ENCODE measurements at regions not wholly inside any gene's neighbourhood (a gene's known extent, or its start where the extent isn't known, plus 50 kb on each side); places are given as distances from the start of the nearest gene placed in this dataset.
"Not testable (repeated sequence)": the region's sequence is repeated elsewhere in the genome, so short reads cannot be mapped to it uniquely, and the experiment has no call there.

GRCh38 chr3:118803096-118803476, 231.6 kb downstream of the IGSF11 start:
- Histone ChIP-seq H3K36me3 (ENCODE audit: insufficient read depth) (no peaks in the 10 kb centered on the region), H4K20me1 (ENCODE audit: insufficient read depth) (no peaks in the 10 kb centered on the region)
- no peak for TF ChIP-seq CTCF (conservative IDR thresholded peaks at IDR 0.05; ENCODE audit: low read depth, low read length)

GRCh38 chr3:118805007-118805406, 229.6 kb downstream of the IGSF11 start:
- TF ChIP-seq CTCF (conservative IDR thresholded peaks at IDR 0.05; ENCODE audit: low read depth, low read length): no peak
- Histone ChIP-seq H3K9ac (no peak overlapping the region), H3K79me2 (ENCODE audit: insufficient read depth, low read depth) (no peaks in the 10 kb centered on the region), H3K36me3 (ENCODE audit: insufficient read depth) (no peaks in the 10 kb centered on the region), H2AFZ (ENCODE audit: low read depth) (no peak overlapping the region), H4K20me1 (ENCODE audit: insufficient read depth) (no peaks in the 10 kb centered on the region), H3K4me3 (IDR thresholded peaks at IDR 0.05; ENCODE audit: insufficient read depth, low read depth, low read length) (no peak overlapping the region), H3K27ac (no peak overlapping the region), H3K4me2 (no peak overlapping the region), H3K27me3 (ENCODE audit: insufficient read depth, low read depth) (no peaks in the 10 kb centered on the region), H3K4me1 (ENCODE audit: low read depth, poor library complexity, severe bottlenecking) (no peaks in the 10 kb centered on the region)

More at GRCh38 chr3:118803096-118803476, 231.6 kb downstream of the IGSF11 start:
- H3K4me2 ChIP-seq: no peak overlapping the region
- no peaks in the 10 kb centered on the region for H3K79me2 ChIP-seq (ENCODE audit: insufficient read depth, low read depth)
- H3K4me1 ChIP-seq (ENCODE audit: low read depth, poor library complexity, severe bottlenecking): no peaks in the 10 kb centered on the region
- H3K4me3 ChIP-seq (IDR thresholded peaks at IDR 0.05; ENCODE audit: insufficient read depth, low read depth, low read length): no peak overlapping the region
- H3K27ac ChIP-seq: no peak overlapping the region
- no peak overlapping the region for H3K9ac ChIP-seq
- no peaks in the 10 kb centered on the region for H3K27me3 ChIP-seq (ENCODE audit: insufficient read depth, low read depth)
- H2AFZ ChIP-seq (ENCODE audit: low read depth): no peak overlapping the region

GRCh38 chr3:118806423-118806822, 228.2 kb downstream of the IGSF11 start:
- no peak overlapping the region for H3K9ac ChIP-seq

GRCh38 chr3:118807349-118807748, 227.3 kb downstream of the IGSF11 start:
- not testable (repeated sequence) for H3K9ac ChIP-seq; H3K4me3 ChIP-seq (IDR thresholded peaks at IDR 0.05; ENCODE audit: insufficient read depth, low read depth, low read length); H3K27ac ChIP-seq; H3K79me2 ChIP-seq (ENCODE audit: insufficient read depth, low read depth); H4K20me1 ChIP-seq (ENCODE audit: insufficient read depth); H3K4me2 ChIP-seq; H2AFZ ChIP-seq (ENCODE audit: low read depth); H3K4me1 ChIP-seq (ENCODE audit: low read depth, poor library complexity, severe bottlenecking); H3K27me3 ChIP-seq (ENCODE audit: insufficient read depth, low read depth); H3K36me3 ChIP-seq (ENCODE audit: insufficient read depth)

More at GRCh38 chr3:118806423-118806822, 228.2 kb downstream of the IGSF11 start:
- Histone ChIP-seq H3K27ac (no peak overlapping the region), H4K20me1 (ENCODE audit: insufficient read depth) (no peaks in the 10 kb centered on the region), H3K36me3 (ENCODE audit: insufficient read depth) (no peaks in the 10 kb centered on the region), H3K4me2 (no peak overlapping the region), H3K27me3 (ENCODE audit: insufficient read depth, low read depth) (no peaks in the 10 kb centered on the region), H3K79me2 (ENCODE audit: insufficient read depth, low read depth) (no peaks in the 10 kb centered on the region), H2AFZ (ENCODE audit: low read depth) (no peak overlapping the region), H3K4me1 (ENCODE audit: low read depth, poor library complexity, severe bottlenecking) (no peaks in the 10 kb centered on the region), H3K4me3 (IDR thresholded peaks at IDR 0.05; ENCODE audit: insufficient read depth, low read depth, low read length) (no peak overlapping the region)
- TF ChIP-seq CTCF (conservative IDR thresholded peaks at IDR 0.05; ENCODE audit: low read depth, low read length): no peak

GRCh38 chr3:118808723-118809122, 225.9 kb downstream of the IGSF11 start:
- no peaks in the 10 kb centered on the region for H3K27me3 ChIP-seq (ENCODE audit: insufficient read depth, low read depth)
- H3K79me2 ChIP-seq (ENCODE audit: insufficient read depth, low read depth): no peaks in the 10 kb centered on the region
- H3K4me1 ChIP-seq (ENCODE audit: low read depth, poor library complexity, severe bottlenecking): no peaks in the 10 kb centered on the region
- H3K4me3 ChIP-seq (IDR thresholded peaks at IDR 0.05; ENCODE audit: insufficient read depth, low read depth, low read length): no peak overlapping the region
- H3K4me2 ChIP-seq: no peak overlapping the region
- no peak overlapping the region for H2AFZ ChIP-seq (ENCODE audit: low read depth)
- no peaks in the 10 kb centered on the region for H3K36me3 ChIP-seq (ENCODE audit: insufficient read depth)
- no peak for TF ChIP-seq CTCF (conservative IDR thresholded peaks at IDR 0.05; ENCODE audit: low read depth, low read length)
- no peak overlapping the region for H3K27ac ChIP-seq
- no peaks in the 10 kb centered on the region for H4K20me1 ChIP-seq (ENCODE audit: insufficient read depth)
- H3K9ac ChIP-seq: no peak overlapping the region

All from KMS-11 (cell line).